HCT116 (cell line): ENCODE measurements at regions not wholly inside any gene's neighbourhood (a gene's known extent, or its start where the extent isn't known, plus 50 kb on each side); places are given as distances from the start of the nearest gene placed in this dataset.

Experiments
- ATAC-seq: fragments of 200-7000 bp; cut with Tn5 transposase; 2 replicates; pipeline ENCODE4 v1.9.1; 2020; ENCODE audit warnings: mild to moderate bottlenecking, moderate library complexity
- BruUV-seq: library from RNA; stranded (reverse); fragments of 400-500 nt; replicated peaks from 2 replicates; lab custom pipeline; 2021; lab: Mats Ljungman, UMichigan
- CTCF ChIA-PET: fragments of 300-600 bp; sonication (Branson Sonifier 250); formaldehyde crosslinking; loops from one replicate; lab custom pipeline; 2021; ENCODE audit warnings: antibody characterized with exemption; lab: Charles Lee
- POLR2A ChIA-PET: fragments of 300-600, 350-600 bp; sonication (Branson Sonifier 250); formaldehyde crosslinking; loops from one replicate; lab custom pipeline; 2021; ENCODE audit warnings: antibody characterized with exemption; lab: Charles Lee
- RAD21 ChIA-PET, 2 experiments: fragments of 300-600 bp; sonication (Branson Sonifier 250); formaldehyde crosslinking; loops; one replicate each; lab custom pipeline; 2023; ENCODE audit warnings: low total read pairs in 2 of 2; ENCODE audit not compliant: uncharacterized antibody in 2 of 2, unreplicated experiment in 2 of 2, low non-redundant PET in 1 of 2; lab: Charles Lee
- DNase-seq: peaks from one replicate; pipeline ENCODE4 v3.0.0-alpha.2; 2010; ENCODE audit warnings: low read depth, low spot score
- H2AFZ ChIP-seq: fragments of 200-600 bp; shearing (Covaris generic), sonication (generic); 2 replicates; pipeline ENCODE4 v1.6.1; 2017; ENCODE audit warnings: low read depth, mixed run types, mixed read lengths, antibody characterized with exemption, low read length; ENCODE audit not compliant: poor library complexity, severe bottlenecking
- H3K27ac ChIP-seq: 2 replicates; pipeline ENCODE4 v1.5.1; 2012; ENCODE audit warnings: low read depth, low read length
- H3K27me3 ChIP-seq: fragments of 200-600 bp; sonication (generic); 2 replicates; pipeline ENCODE4 v1.6.1; 2016; ENCODE audit warnings: mixed run types, low read length, mixed read lengths; ENCODE audit not compliant: insufficient read depth
- H3K36me3 ChIP-seq, 2 experiments: fragments of 200-500 bp in 1 of 2; fragments of 200-600 bp in 1 of 2; sonication (Bioruptor generic) in 1 of 2; sonication (generic) in 1 of 2; 2 replicates each; pipeline versions ENCODE4 v1.5.1 to v1.6.1; 2014 to 2016; ENCODE audit warnings: low read length in 2 of 2, inconsistent platforms in 1 of 2, mixed read lengths in 1 of 2, mixed run types in 1 of 2; ENCODE audit not compliant: insufficient read depth in 2 of 2, control insufficient read depth in 1 of 2
- H3K4me1 ChIP-seq, 2 experiments: fragments of 200-600 bp in 1 of 2; sonication (generic) in 1 of 2; 2 replicates each; pipeline versions ENCODE4 v1.5.1 to v1.6.1; 2012 to 2017; ENCODE audit warnings: low read length in 2 of 2, inconsistent platforms in 1 of 2, mild to moderate bottlenecking in 1 of 2, mixed read lengths in 1 of 2, mixed run types in 1 of 2, moderate library complexity in 1 of 2; ENCODE audit not compliant: insufficient read depth in 2 of 2, control insufficient read depth in 1 of 2
- H3K4me2 ChIP-seq: fragments of 200-600 bp; sonication (generic); 2 replicates; pipeline ENCODE4 v1.6.1; 2017; ENCODE audit warnings: mixed run types, low read length, mixed read lengths
- H3K4me3 ChIP-seq, 2 experiments: fragments of 200-600 bp in 1 of 2; sonication (generic) in 1 of 2; replicated peaks in 1 of 2; 2 replicates each; pipeline ENCODE4 v1.5.1; 2011 to 2016; ENCODE audit warnings: low read length in 2 of 2, control low read depth in 1 of 2, low read depth in 1 of 2, mild to moderate bottlenecking in 1 of 2, mixed read lengths in 1 of 2, mixed run types in 1 of 2
- H3K79me2 ChIP-seq: fragments of 200-600 bp; sonication (generic); 2 replicates; pipeline ENCODE4 v1.6.1; 2017; ENCODE audit warnings: mild to moderate bottlenecking, mixed run types, low read length, moderate library complexity, mixed read lengths; ENCODE audit not compliant: insufficient read depth
- H3K9ac ChIP-seq: fragments of 200-600 bp; sonication (generic); 2 replicates; pipeline ENCODE4 v1.6.1; 2016; ENCODE audit warnings: low read length, mixed read lengths
- H3K9me2 ChIP-seq: fragments of 200-600 bp; sonication (generic), shearing (Covaris generic); 2 replicates; pipeline ENCODE4 v1.6.1; 2017; ENCODE audit warnings: mixed run types, mild to moderate bottlenecking, moderate library complexity; ENCODE audit not compliant: insufficient read depth
- H3K9me3 ChIP-seq, 2 experiments: fragments of 200-500 bp in 1 of 2; fragments of 200-600 bp in 1 of 2; sonication (Bioruptor generic) in 1 of 2; sonication (generic) in 1 of 2; 2 replicates each; pipeline ENCODE4 v1.6.1; 2014 to 2017; ENCODE audit warnings: low read length in 2 of 2, mixed read lengths in 2 of 2, inconsistent platforms in 1 of 2, low read depth in 1 of 2, mild to moderate bottlenecking in 1 of 2, mixed run types in 1 of 2, moderate library complexity in 1 of 2; ENCODE audit not compliant: control insufficient read depth in 1 of 2, insufficient read depth in 1 of 2
- H4K20me1 ChIP-seq: fragments of 200-600 bp; sonication (generic), shearing (Covaris generic); 2 replicates; pipeline ENCODE4 v1.6.1; 2017; ENCODE audit warnings: mixed run types, mild to moderate bottlenecking, moderate library complexity; ENCODE audit not compliant: insufficient read depth
- ELF1 ChIP-seq: IDR thresholded peaks from 2 replicates; pipeline ENCODE4 v1.6.1; 2012; ENCODE audit warnings: low read depth, borderline replicate concordance
- EZH2phosphoT487 ChIP-seq: fragments of 200-600 bp; IDR thresholded peaks from 2 replicates; pipeline ENCODE4 v1.6.1; 2018; ENCODE audit warnings: antibody characterized with exemption, borderline replicate concordance
- FOSL1 ChIP-seq: IDR thresholded peaks from 2 replicates; pipeline ENCODE4 v1.6.1; 2012; ENCODE audit warnings: low read depth
- MAX ChIP-seq: IDR thresholded peaks from 2 replicates; pipeline ENCODE4 v1.6.1; 2012
- RAD21 ChIP-seq: IDR thresholded peaks from 2 replicates; pipeline ENCODE4 v1.6.1; 2012; ENCODE audit warnings: low read depth, mild to moderate bottlenecking
- SRF ChIP-seq: IDR thresholded peaks from 2 replicates; pipeline ENCODE4 v1.6.1; 2012; ENCODE audit warnings: low read depth
- YY1 ChIP-seq: IDR thresholded peaks from 2 replicates; pipeline ENCODE4 v1.6.1; 2011; ENCODE audit warnings: low read length, low read depth, moderate library complexity, mild to moderate bottlenecking; ENCODE audit not compliant: insufficient replicate concordance; ENCODE audit errors: extremely low read depth
- ZNF274 ChIP-seq: fragments of 200-500 bp; sonication (Bioruptor generic); IDR thresholded peaks from 2 replicates; pipeline ENCODE4 v1.6.1; 2014; ENCODE audit warnings: mild to moderate bottlenecking, low read depth, low read length, inconsistent platforms
- intact Hi-C: fragments of 100-400 bp; cut with micrococcal nuclease; formaldehyde crosslinking; loops from 2 replicates; pipeline ENCODE4 v1.10.0; 2022
- TF ChIP-seq, protein P1 (sequence below): IDR thresholded peaks from 2 replicates; pipeline ENCODE4 v1.6.1; 2011; ENCODE audit warnings: mild to moderate bottlenecking, low read length, moderate library complexity; ENCODE audit not compliant: insufficient replicate concordance; ENCODE audit errors: extremely low read depth
- TF ChIP-seq, protein P2 (sequence below): IDR thresholded peaks from 2 replicates; pipeline ENCODE4 v1.6.1; 2012
- TF ChIP-seq, protein P3 (sequence below): IDR thresholded peaks from 2 replicates; pipeline ENCODE4 v1.6.1; 2012; ENCODE audit warnings: low read depth

DNA sequence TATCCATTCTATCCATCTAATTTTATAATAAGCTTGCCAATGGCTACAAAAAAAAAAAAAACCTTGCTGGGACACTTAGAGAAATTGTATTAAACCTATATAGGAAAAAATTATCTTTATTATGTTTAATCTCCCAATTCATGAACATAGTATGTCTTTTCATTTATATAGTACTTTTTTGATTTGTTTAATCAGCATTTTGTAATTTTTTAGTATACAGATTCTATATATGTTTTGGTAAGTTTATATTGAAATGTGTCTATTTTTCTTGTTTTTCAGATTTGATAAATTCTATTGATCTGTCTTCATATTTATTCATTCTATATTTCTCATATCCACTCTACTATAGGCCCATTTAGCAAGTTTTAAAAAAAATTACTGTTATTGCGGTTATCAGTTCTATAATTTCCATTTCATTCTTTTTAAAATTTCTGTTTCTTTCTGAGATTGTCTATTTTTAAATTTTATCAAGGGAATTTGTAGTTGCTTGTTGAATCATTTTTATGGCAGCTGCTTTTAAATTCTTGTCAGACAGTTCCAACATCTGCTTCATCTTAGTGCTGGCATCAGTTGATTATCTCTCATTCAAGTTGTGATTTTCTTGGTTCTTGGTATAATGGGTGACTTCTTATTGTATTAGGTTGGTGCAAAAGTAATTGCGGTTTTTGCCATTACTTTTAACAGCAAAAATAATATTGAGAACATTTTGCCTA is 170.1 kb upstream of the S1PR3 start:
- Histone ChIP-seq H3K4me2 (no peak overlapping the region), H3K9me3 (no peaks in the 10 kb centered on the region), H4K20me1 (no peaks in the 10 kb centered on the region), H3K79me2 (no peaks in the 10 kb centered on the region), H3K36me3 (no peaks in the 10 kb centered on the region), H3K4me1 (no peaks in the 10 kb centered on the region), H2AFZ (no peak overlapping the region), H3K9me2 (no peaks in the 10 kb centered on the region), H3K4me3 (no peak overlapping the region)
- BruUV-seq: no TSS peak
- no peak for ATAC-seq
- ChIA-PET RAD21 (no interaction called here), POLR2A (no interaction called here)
- TF ChIP-seq EZH2phosphoT487: no peak
- TF ChIP-seq, protein P1, sequence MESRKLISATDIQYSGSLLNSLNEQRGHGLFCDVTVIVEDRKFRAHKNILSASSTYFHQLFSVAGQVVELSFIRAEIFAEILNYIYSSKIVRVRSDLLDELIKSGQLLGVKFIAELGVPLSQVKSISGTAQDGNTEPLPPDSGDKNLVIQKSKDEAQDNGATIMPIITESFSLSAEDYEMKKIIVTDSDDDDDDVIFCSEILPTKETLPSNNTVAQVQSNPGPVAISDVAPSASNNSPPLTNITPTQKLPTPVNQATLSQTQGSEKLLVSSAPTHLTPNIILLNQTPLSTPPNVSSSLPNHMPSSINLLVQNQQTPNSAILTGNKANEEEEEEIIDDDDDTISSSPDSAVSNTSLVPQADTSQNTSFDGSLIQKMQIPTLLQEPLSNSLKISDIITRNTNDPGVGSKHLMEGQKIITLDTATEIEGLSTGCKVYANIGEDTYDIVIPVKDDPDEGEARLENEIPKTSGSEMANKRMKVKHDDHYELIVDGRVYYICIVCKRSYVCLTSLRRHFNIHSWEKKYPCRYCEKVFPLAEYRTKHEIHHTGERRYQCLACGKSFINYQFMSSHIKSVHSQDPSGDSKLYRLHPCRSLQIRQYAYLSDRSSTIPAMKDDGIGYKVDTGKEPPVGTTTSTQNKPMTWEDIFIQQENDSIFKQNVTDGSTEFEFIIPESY: no peak
- TF ChIP-seq, protein P2, sequence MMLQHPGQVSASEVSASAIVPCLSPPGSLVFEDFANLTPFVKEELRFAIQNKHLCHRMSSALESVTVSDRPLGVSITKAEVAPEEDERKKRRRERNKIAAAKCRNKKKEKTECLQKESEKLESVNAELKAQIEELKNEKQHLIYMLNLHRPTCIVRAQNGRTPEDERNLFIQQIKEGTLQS: no peak
- no peak for TF ChIP-seq YY1
- TF ChIP-seq FOSL1: no peak
- TF ChIP-seq MAX: no peak
- no peak for TF ChIP-seq ELF1
- no peak for TF ChIP-seq ZNF274
- no peak for TF ChIP-seq SRF
- TF ChIP-seq RAD21: no peak
- TF ChIP-seq, protein P3, sequence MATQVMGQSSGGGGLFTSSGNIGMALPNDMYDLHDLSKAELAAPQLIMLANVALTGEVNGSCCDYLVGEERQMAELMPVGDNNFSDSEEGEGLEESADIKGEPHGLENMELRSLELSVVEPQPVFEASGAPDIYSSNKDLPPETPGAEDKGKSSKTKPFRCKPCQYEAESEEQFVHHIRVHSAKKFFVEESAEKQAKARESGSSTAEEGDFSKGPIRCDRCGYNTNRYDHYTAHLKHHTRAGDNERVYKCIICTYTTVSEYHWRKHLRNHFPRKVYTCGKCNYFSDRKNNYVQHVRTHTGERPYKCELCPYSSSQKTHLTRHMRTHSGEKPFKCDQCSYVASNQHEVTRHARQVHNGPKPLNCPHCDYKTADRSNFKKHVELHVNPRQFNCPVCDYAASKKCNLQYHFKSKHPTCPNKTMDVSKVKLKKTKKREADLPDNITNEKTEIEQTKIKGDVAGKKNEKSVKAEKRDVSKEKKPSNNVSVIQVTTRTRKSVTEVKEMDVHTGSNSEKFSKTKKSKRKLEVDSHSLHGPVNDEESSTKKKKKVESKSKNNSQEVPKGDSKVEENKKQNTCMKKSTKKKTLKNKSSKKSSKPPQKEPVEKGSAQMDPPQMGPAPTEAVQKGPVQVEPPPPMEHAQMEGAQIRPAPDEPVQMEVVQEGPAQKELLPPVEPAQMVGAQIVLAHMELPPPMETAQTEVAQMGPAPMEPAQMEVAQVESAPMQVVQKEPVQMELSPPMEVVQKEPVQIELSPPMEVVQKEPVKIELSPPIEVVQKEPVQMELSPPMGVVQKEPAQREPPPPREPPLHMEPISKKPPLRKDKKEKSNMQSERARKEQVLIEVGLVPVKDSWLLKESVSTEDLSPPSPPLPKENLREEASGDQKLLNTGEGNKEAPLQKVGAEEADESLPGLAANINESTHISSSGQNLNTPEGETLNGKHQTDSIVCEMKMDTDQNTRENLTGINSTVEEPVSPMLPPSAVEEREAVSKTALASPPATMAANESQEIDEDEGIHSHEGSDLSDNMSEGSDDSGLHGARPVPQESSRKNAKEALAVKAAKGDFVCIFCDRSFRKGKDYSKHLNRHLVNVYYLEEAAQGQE: no peak
- TF ChIP-seq, all 23 proteins: peak for 0
- no peak for DNase-seq
- intact Hi-C loops: no loop called here
- peaks cover 2% of the 10 kb centered on the region; the same call in 1 of the 2 replicates for H3K27me3 ChIP-seq
- no peak overlapping the region for H3K27ac ChIP-seq
- CTCF ChIA-PET: no interaction called here
- H3K9ac ChIP-seq: no peak overlapping the region
